ENCODE measurements at regions not wholly inside any gene's neighbourhood (a gene's known extent, or its start where the extent isn't known, plus 50 kb on each side); places are given as distances from the start of the nearest gene placed in this dataset.
"Not testable (repeated sequence)": the region's sequence is repeated elsewhere in the genome, so short reads cannot be mapped to it uniquely, and the experiment has no call there.

DNA sequence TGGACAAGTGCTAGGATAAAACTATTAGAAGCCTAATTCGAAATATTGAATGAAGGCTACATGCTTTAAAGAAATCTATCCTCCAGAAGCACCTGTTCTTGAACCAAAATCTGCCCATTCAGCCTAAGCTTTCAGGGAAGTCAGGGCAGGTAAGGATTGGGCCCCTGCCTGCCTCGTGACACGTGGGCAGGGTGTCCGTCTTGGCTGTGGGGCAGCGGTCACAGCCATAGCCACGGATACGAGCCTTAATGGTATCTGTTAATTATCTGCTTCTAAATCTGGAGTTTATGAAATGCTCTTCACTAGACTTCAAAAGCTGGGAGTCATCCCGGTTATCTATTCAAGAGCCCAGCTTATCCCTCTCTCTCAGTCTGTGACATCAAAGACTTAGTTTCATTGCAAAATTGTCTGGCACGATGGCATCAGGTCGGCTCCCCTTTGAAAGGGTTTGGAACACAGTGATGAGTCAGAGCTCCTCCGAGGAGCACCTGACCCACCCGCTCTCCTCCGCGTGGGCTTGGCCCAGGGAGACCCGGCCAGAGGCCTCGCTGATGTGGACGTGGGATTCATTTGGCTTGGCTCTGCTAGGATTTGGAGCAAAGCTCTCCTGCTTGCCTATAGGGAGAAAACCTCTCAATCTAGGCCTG, 135.9 kb downstream of the MACROH2A1 start:
- no peaks in the 10 kb centered on the region for H3K27me3 ChIP-seq (ENCODE audit: control insufficient read depth, insufficient read depth, low read length)
- H3K4me3 ChIP-seq (ENCODE audit: low read length) = no peak overlapping the region
- H3K4me1 ChIP-seq (ENCODE audit: control insufficient read depth, insufficient read depth, low read length) = no peaks in the 10 kb centered on the region
- H3K9ac ChIP-seq (ENCODE audit: low read length) = no peak overlapping the region
- no peaks in the 10 kb centered on the region for H3K36me3 ChIP-seq (ENCODE audit: control insufficient read depth, insufficient read depth, low read length)
- H3K27ac ChIP-seq (ENCODE audit: low read depth, low read length) = no peak overlapping the region

DNA sequence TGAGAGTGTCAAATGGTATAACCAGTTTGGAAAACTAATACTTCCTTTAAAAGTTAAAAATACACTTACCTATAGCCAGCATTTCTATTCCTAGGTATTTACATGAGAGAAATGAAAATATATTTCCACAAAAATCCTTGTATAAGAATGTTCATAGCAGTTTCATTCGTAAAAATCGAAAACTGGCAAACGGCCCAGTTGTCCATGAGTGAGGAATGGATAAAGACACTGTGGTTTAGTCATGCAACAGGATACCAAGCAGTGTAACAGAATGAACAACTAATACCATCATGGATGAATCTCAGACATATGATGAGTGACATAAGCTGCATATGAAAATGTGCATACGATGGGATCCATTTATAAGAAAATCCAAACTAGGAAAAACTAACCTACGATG, 136.7 kb downstream of the MACROH2A1 start:
- H3K4me3 ChIP-seq (ENCODE audit: low read length) = no peak overlapping the region
- H3K36me3 ChIP-seq (ENCODE audit: control insufficient read depth, insufficient read depth, low read length) = no peaks in the 10 kb centered on the region
- no peak overlapping the region for H3K27ac ChIP-seq (ENCODE audit: low read depth, low read length)
- H3K4me1 ChIP-seq (ENCODE audit: control insufficient read depth, insufficient read depth, low read length) = no peaks in the 10 kb centered on the region
- H3K27me3 ChIP-seq (ENCODE audit: control insufficient read depth, insufficient read depth, low read length) = no peaks in the 10 kb centered on the region
- H3K9ac ChIP-seq (ENCODE audit: low read length) = no peak overlapping the region

DNA sequence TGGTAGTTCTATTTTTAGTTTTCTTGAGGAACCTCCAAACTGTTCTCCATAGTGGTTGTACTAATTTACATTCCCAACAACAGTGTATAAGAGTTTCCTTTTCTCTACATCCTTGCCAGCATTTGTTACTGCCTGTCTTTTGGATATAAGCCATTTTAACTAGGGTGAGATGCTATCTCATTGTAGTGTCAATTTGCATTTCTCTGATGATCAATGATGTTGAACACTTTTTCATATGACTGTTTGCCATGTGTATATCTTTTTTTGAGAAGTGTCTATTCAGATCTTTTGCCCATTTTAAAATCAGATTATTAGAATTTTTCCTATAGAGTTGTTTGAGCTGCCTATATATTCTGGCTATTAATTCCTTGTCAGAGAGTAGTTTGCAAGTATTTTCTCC, 138.9 kb downstream of the MACROH2A1 start:
- H3K36me3 ChIP-seq (ENCODE audit: control insufficient read depth, insufficient read depth, low read length); H3K9ac ChIP-seq (ENCODE audit: low read length); H3K27me3 ChIP-seq (ENCODE audit: control insufficient read depth, insufficient read depth, low read length); H3K4me3 ChIP-seq (ENCODE audit: low read length); H3K27ac ChIP-seq (ENCODE audit: low read depth, low read length); H3K4me1 ChIP-seq (ENCODE audit: control insufficient read depth, insufficient read depth, low read length): not testable (repeated sequence)

DNA sequence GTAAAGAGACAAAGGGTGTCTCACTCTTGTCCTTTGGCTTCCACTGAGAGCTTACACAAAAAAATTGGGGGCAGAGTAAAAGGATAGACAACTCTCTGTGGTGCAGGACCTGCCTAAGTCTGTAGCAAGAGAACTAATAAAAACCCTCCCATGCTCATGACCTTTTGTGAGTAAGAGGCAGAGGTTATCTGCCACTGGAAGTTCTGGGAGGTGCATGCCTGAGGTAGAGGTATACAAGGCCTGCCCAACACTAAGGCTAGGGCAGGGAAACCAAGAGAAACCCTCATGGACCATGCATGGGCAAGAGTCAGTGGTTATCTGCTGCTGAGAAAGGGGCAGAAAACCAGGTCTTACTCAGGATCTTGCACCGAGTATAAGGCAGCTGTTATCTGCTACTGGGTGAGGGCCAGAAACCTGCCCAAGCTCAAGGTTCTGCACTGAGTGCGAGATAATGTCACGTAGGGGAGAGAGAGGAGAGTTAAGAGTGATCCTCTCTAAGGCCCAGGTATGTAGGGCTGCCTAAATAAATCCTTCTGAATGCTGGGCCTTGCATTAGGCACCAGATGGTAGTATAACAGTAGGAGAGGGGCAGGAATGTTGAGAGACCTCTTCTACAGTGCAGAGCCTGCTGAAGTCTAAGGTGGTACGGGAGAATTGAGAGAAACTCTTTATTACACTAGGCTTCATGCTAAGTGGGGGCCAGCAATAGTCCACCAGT, 143.4 kb downstream of the MACROH2A1 start:
- Histone ChIP-seq H3K27me3 (ENCODE audit: control insufficient read depth, insufficient read depth, low read length) (no peaks in the 10 kb centered on the region), H3K4me3 (ENCODE audit: low read length) (no peak overlapping the region), H3K27ac (ENCODE audit: low read depth, low read length) (no peak overlapping the region), H3K4me1 (ENCODE audit: control insufficient read depth, insufficient read depth, low read length) (no peaks in the 10 kb centered on the region), H3K36me3 (ENCODE audit: control insufficient read depth, insufficient read depth, low read length) (no peaks in the 10 kb centered on the region), H3K9ac (ENCODE audit: low read length) (no peak overlapping the region)

DNA sequence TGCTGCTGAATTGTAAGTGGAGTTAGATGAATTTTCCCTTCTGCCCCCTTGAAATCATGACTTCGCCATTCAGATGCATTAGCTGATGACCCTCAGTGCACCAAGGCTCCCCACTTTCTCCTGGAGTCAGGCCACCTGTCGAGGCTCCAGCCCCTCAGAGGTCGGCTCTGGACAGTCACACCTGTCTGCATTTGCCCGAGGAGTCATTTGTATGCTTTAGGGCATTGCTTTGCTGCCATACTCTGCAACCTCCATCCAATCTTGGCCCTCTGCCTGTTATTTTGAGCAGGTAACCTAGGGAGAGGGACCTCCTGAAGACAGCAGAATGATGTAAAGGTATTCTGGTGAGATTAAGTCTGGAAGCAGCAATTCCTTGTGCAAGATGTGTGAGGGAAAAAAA, 144.8 kb downstream of the MACROH2A1 start:
- Histone ChIP-seq H3K4me1 (ENCODE audit: control insufficient read depth, insufficient read depth, low read length) (no peaks in the 10 kb centered on the region), H3K9ac (ENCODE audit: low read length) (no peak overlapping the region), H3K27ac (ENCODE audit: low read depth, low read length) (no peak overlapping the region), H3K36me3 (ENCODE audit: control insufficient read depth, insufficient read depth, low read length) (no peaks in the 10 kb centered on the region), H3K27me3 (ENCODE audit: control insufficient read depth, insufficient read depth, low read length) (no peaks in the 10 kb centered on the region), H3K4me3 (ENCODE audit: low read length) (no peak overlapping the region)

DNA sequence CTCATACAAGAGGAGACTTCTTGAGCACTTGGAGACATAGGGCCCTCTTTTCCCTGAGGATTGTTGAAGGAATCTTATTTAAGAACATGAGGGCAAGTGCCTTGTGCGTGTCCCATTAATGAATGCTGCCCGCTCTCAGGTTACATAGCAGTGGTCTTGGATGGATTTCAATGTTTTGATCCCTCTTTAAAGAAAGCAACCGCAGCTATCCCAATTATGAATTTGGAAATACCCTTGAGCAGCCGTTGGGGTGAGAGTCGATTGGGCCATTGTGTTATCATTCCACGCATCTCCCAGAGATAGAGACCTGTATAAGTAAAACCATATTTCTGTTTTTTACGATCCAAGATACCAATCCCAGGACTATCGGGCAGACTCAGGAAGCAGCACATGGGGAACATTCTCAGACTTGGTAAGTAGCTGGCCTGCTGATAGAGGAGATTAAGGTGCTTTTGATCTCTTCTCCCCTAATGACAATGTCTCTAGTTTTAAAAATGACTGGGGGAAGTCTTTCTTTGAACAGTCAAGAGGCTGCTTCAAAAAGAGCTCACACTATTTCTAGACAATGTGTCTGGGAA, 145.3 kb downstream of the MACROH2A1 start:
- Histone ChIP-seq H3K27me3 (ENCODE audit: control insufficient read depth, insufficient read depth, low read length) (no peaks in the 10 kb centered on the region), H3K9ac (ENCODE audit: low read length) (no peak overlapping the region), H3K4me3 (ENCODE audit: low read length) (no peak overlapping the region), H3K36me3 (ENCODE audit: control insufficient read depth, insufficient read depth, low read length) (no peaks in the 10 kb centered on the region), H3K27ac (ENCODE audit: low read depth, low read length) (no peak overlapping the region), H3K4me1 (ENCODE audit: control insufficient read depth, insufficient read depth, low read length) (no peaks in the 10 kb centered on the region)

DNA sequence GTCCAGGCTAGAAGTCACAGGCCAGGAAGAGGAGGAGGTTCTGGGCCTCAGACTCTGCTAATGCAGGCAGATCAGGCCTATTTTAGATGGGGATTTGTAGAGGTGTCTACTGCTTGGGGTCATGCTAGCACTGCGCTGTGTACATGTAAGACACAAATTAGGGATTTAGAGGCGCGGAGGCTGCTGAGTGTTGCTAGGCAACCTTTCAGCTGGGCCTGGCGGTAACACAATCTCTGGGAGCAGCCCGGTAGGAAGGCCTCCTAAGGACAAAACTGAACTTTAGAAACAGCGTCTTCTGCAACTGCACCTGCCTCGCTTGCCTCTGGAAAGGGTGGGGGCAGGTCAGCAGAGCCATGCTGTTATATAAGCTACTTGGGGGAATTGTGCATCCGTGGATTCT, 147.9 kb downstream of the MACROH2A1 start:
- Histone ChIP-seq H3K36me3 (ENCODE audit: control insufficient read depth, insufficient read depth, low read length) (no peaks in the 10 kb centered on the region), H3K27ac (ENCODE audit: low read depth, low read length) (no peak overlapping the region), H3K9ac (ENCODE audit: low read length) (no peak overlapping the region), H3K4me3 (ENCODE audit: low read length) (no peak overlapping the region), H3K27me3 (ENCODE audit: control insufficient read depth, insufficient read depth, low read length) (no peaks in the 10 kb centered on the region), H3K4me1 (ENCODE audit: control insufficient read depth, insufficient read depth, low read length) (peaks cover 12% of the 10 kb centered on the region)

DNA sequence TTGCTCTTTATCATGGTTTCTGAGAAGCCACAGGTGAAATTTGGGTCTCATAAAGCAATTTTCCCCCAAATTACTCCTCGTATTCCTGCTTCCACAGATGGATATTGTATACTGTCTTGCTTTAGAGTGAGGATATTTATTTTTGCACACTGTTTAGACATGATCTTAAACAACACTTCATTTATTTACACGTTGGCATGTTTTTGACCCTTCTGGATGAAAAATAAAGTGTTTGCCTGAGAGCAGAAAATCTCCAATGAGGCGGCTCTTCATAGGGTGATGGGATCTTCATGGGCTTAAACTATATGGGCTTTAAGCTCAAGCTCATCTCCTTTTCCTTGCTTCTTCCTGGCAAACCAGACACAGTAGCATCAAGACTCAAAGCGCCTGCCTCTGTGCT, 148.4 kb downstream of the MACROH2A1 start:
- peaks cover 17% of the 10 kb centered on the region for H3K4me1 ChIP-seq (ENCODE audit: control insufficient read depth, insufficient read depth, low read length)
- no peak overlapping the region for H3K27ac ChIP-seq (ENCODE audit: low read depth, low read length)
- no peak overlapping the region for H3K9ac ChIP-seq (ENCODE audit: low read length)
- H3K4me3 ChIP-seq (ENCODE audit: low read length) = no peak overlapping the region
- no peaks in the 10 kb centered on the region for H3K36me3 ChIP-seq (ENCODE audit: control insufficient read depth, insufficient read depth, low read length)
- no peaks in the 10 kb centered on the region for H3K27me3 ChIP-seq (ENCODE audit: control insufficient read depth, insufficient read depth, low read length)

DNA sequence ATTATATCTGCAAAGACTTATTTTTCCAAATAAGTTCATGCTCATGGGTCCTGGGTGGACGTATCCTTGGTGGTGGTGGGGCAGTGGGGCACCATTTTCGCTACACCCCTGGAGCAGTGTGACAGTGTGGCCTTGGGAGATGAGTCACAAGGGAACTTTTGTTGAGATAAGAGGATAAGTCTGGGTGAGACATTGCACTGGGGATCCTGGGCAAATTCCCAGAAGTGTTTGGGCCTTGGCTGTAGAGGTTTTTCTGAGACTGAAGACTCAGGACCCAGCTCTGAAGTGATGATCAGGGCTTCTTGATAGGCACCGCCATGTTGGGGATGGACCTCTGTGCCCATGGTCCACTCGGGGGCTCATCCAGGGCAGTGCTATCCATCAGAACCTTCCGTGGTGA, 149.4 kb downstream of the MACROH2A1 start:
- Histone ChIP-seq H3K27ac (ENCODE audit: low read depth, low read length) (no peak overlapping the region), H3K36me3 (ENCODE audit: control insufficient read depth, insufficient read depth, low read length) (no peaks in the 10 kb centered on the region), H3K4me3 (ENCODE audit: low read length) (no peak overlapping the region), H3K27me3 (ENCODE audit: control insufficient read depth, insufficient read depth, low read length) (no peaks in the 10 kb centered on the region), H3K4me1 (ENCODE audit: control insufficient read depth, insufficient read depth, low read length) (peaks cover 27% of the 10 kb centered on the region), H3K9ac (ENCODE audit: low read length) (no peak overlapping the region)

DNA sequence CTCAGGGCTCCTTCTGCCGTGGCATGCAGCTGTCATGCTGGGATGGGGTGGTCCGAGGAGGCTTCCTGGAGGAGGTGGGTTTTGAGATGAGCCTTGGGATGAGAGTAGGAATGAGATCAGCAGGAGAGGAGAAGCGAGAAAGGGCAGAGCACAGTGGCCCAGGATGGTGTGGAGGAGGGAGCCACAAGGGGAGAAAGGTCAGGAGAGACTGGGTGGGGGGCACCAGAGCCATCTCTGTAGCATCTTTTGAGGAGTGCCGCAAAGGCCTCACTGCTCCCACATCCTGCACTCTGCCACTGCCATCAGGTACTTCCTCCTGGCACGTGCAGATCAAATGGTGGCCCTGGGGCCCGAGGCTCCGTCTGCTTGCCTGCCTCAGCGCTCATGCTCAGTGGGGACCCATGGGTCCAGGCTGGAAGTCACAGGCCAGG, 150.2 kb downstream of the MACROH2A1 start:
- Histone ChIP-seq H3K27ac (ENCODE audit: low read depth, low read length) (no peak overlapping the region), H3K9ac (ENCODE audit: low read length) (no peak overlapping the region), H3K4me3 (ENCODE audit: low read length) (no peak overlapping the region), H3K27me3 (ENCODE audit: control insufficient read depth, insufficient read depth, low read length) (no peaks in the 10 kb centered on the region), H3K4me1 (ENCODE audit: control insufficient read depth, insufficient read depth, low read length) (peaks cover 33% of the 10 kb centered on the region), H3K36me3 (ENCODE audit: control insufficient read depth, insufficient read depth, low read length) (no peaks in the 10 kb centered on the region)

DNA sequence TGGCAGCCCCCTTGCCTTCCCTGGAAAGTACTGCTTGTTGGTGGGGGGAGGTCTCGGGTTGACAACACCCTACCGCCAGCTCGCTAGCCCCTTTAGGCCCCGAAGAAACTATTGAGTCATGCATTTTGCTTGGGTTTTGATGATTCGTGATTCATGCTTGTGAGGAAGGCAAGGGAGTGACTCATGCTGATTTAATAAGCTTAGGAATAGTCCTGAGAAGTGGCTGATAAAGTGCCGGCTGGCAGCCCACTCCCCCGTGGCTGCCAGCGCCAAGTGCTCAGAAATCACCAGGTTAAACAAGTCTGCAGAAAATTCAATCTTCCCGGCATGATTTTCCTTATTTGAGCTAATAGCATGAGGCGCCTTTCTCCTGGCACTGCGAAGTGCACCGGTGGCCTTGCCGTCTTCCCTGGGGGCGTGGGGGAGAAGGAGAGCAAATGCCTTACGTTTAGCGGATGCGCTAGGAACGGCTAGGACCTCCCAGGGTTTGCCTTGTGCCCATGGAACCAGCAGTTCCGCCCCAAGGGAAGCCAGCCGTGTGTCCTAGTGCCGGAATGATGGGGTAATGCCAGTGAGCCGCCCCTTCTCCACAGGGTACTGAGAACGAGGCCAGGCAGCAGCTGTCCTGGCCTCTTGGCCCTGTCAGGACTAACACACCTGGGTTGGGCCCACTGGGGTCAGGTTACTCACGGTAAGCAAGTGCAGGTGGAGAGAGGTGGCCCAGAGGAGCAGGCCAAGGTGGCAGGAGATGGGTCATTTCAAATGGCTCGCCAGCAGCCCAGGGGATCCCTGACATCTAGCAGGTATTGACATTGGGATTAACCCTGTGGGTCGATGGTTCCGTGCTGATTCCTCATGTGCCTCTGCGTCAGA, 151.9 kb downstream of the MACROH2A1 start:
- H3K36me3 ChIP-seq (ENCODE audit: control insufficient read depth, insufficient read depth, low read length) = no peaks in the 10 kb centered on the region
- no peak overlapping the region for H3K9ac ChIP-seq (ENCODE audit: low read length)
- H3K27me3 ChIP-seq (ENCODE audit: control insufficient read depth, insufficient read depth, low read length) = no peaks in the 10 kb centered on the region
- no peak overlapping the region for H3K4me3 ChIP-seq (ENCODE audit: low read length)
- no peak overlapping the region for H3K27ac ChIP-seq (ENCODE audit: low read depth, low read length)
- peaks cover 49% of the 10 kb centered on the region for H3K4me1 ChIP-seq (ENCODE audit: control insufficient read depth, insufficient read depth, low read length)

DNA sequence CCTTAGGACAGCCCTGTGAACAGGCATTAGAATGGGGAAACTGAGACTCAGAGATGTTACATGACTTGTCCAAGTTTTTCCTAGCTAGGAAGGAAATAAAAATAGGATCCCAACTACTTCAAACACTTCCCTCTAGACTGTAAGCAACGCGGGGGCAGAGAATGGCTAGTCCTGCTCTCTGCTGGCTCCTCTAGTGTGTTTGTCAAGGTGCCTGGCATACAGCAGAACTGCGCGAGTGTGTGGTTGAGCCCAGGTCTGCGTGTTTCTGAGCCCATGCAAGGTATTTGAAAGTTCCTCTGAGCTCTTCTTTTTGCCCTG, 152.5 kb downstream of the MACROH2A1 start:
- H3K4me1 ChIP-seq (ENCODE audit: control insufficient read depth, insufficient read depth, low read length) = peaks cover 55% of the 10 kb centered on the region
- H3K9ac ChIP-seq (ENCODE audit: low read length) = no peak overlapping the region

More for the DNA sequence above, 152.5 kb downstream of the MACROH2A1 start:
- Histone ChIP-seq H3K4me3 (ENCODE audit: low read length) (no peak overlapping the region), H3K27ac (ENCODE audit: low read depth, low read length) (no peak overlapping the region), H3K36me3 (ENCODE audit: control insufficient read depth, insufficient read depth, low read length) (no peaks in the 10 kb centered on the region), H3K27me3 (ENCODE audit: control insufficient read depth, insufficient read depth, low read length) (no peaks in the 10 kb centered on the region)
